GM12878 (cell line): ENCODE measurements at regions not wholly inside any gene's neighbourhood (a gene's known extent, or its start where the extent isn't known, plus 50 kb on each side); places are given as distances from the start of the nearest gene placed in this dataset.

Experiments used
- CREM ChIP-seq: IDR thresholded peaks from 2 replicates; pipeline ENCODE4 v1.6.1; 2014; ENCODE audit warnings: antibody characterized with exemption, low read depth
- GABPA ChIP-seq: IDR thresholded peaks from 2 replicates; pipeline ENCODE4 v1.6.1; 2014; ENCODE audit warnings: antibody characterized with exemption, low read depth, mild to moderate bottlenecking, inconsistent platforms
- NR2C2 ChIP-seq: IDR thresholded peaks from 2 replicates; pipeline ENCODE4 v1.6.1; 2011; ENCODE audit warnings: borderline replicate concordance, low read depth; ENCODE audit not compliant: control insufficient read depth, insufficient read length
- NRF1 ChIP-seq: conservative IDR thresholded peaks from 2 replicates; pipeline ENCODE4 v1.6.1; 2011; ENCODE audit warnings: mild to moderate bottlenecking, low read depth, low read length, improper control_type of control experiment
- RCOR1 ChIP-seq: conservative IDR thresholded peaks from 2 replicates; pipeline ENCODE4 v1.6.1; 2012; ENCODE audit warnings: low read depth, low read length, improper control_type of control experiment
- TF ChIP-seq, protein P1 (sequence below), 3 experiments: IDR thresholded peaks in 2 of 3; conservative IDR thresholded peaks in 1 of 3; 2 replicates each; pipeline ENCODE4 v1.5.1; 2011; ENCODE audit warnings: low read depth in 3 of 3, low read length in 3 of 3, mild to moderate bottlenecking in 3 of 3, control low read depth in 2 of 3, moderate library complexity in 2 of 3, inconsistent platforms in 1 of 3, mixed read lengths in 1 of 3; ENCODE audit not compliant: control insufficient read depth in 2 of 3, insufficient read depth in 1 of 3; ENCODE audit errors: extremely low read depth in 1 of 3
- TF ChIP-seq, protein P2 (sequence below): IDR thresholded peaks from 2 replicates; pipeline ENCODE4 v1.6.1; 2012; ENCODE audit warnings: low read depth, low read length, improper control_type of control experiment

DNA sequence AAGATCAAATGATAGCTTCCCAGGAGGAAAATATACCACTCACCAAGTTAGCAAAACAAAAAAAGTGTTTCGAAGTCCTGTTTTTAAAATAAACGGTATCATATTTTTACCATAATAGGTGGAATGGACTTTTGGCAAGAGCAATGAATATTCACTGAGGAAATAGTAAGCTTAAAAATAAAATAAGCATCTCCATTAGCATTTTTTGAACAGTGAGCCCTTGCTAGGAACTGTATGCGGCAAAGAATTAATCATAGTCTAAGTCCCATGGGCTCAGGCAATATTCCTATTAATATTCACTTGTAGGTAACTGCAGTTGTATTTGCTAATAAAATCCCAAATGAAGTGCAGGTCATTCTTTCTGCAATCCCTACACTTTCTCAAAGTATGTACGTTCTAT, 191.7 kb upstream of the GABRA2 start:
- TF ChIP-seq RCOR1 (no peak), NR2C2 (no peak), GABPA (no peak), CREM (no peak), NRF1 (no peak)
- TF ChIP-seq, protein P1, sequence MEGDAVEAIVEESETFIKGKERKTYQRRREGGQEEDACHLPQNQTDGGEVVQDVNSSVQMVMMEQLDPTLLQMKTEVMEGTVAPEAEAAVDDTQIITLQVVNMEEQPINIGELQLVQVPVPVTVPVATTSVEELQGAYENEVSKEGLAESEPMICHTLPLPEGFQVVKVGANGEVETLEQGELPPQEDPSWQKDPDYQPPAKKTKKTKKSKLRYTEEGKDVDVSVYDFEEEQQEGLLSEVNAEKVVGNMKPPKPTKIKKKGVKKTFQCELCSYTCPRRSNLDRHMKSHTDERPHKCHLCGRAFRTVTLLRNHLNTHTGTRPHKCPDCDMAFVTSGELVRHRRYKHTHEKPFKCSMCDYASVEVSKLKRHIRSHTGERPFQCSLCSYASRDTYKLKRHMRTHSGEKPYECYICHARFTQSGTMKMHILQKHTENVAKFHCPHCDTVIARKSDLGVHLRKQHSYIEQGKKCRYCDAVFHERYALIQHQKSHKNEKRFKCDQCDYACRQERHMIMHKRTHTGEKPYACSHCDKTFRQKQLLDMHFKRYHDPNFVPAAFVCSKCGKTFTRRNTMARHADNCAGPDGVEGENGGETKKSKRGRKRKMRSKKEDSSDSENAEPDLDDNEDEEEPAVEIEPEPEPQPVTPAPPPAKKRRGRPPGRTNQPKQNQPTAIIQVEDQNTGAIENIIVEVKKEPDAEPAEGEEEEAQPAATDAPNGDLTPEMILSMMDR (IDR thresholded peaks at IDR 0.05 in 2 of 3, conservative IDR thresholded peaks at IDR 0.05 in 1 of 3; ENCODE audit: control insufficient read depth in 2 of 3, extremely low read depth in 1 of 3, insufficient read depth in 1 of 3, low read depth in 3 of 3, low read length in 3 of 3) = no peak
- TF ChIP-seq, protein P2, sequence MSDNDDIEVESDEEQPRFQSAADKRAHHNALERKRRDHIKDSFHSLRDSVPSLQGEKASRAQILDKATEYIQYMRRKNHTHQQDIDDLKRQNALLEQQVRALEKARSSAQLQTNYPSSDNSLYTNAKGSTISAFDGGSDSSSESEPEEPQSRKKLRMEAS = no peak
